ENCODE measurements at regions not wholly inside any gene's neighbourhood (a gene's known extent, or its start where the extent isn't known, plus 50 kb on each side); places are given as distances from the start of the nearest gene placed in this dataset.
"Not testable (repeated sequence)": the region's sequence is repeated elsewhere in the genome, so short reads cannot be mapped to it uniquely, and the experiment has no call there.

DNA sequence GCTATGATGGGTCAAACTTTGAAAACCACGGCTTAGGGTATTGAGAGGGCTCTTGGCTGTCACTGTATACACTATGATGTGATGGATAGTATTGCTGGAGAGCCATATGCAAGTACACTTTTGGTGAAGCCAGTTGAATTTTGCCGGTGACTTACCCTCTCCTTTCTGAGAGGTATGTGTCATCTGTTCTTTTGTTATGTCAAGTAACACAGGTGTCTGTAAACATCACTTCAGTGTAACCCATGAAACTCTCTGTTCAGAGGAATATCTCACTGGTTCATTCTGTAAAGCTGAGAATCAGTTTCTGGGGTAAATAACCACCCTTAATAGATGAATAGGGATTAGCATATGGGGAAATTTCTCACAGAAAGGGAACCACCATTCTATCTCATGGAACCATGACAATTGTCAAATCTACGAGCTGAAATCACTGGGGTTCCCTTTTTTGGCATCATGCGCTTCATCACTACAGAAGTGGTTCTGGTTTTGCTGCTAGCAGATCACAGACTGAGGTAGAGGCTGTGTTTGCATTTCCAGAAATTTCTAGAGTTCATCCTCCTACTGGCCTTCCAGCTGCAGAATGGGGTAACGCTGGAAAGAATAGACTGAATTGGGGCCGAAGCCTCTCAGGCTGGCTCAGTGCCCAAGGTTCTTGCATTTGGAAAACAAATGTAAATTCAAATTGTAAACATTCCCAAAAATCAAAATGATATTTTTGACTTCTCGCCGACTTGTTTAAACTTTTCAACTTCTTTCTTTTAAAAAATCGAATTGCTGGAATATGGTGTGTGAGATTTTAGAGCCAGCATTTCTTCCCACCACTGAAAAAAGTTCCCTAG lies 83.3 kb upstream of the CREB5 start:
- no peak for DNase-seq (ENCODE audit: low read depth, low spot score)

DNA sequence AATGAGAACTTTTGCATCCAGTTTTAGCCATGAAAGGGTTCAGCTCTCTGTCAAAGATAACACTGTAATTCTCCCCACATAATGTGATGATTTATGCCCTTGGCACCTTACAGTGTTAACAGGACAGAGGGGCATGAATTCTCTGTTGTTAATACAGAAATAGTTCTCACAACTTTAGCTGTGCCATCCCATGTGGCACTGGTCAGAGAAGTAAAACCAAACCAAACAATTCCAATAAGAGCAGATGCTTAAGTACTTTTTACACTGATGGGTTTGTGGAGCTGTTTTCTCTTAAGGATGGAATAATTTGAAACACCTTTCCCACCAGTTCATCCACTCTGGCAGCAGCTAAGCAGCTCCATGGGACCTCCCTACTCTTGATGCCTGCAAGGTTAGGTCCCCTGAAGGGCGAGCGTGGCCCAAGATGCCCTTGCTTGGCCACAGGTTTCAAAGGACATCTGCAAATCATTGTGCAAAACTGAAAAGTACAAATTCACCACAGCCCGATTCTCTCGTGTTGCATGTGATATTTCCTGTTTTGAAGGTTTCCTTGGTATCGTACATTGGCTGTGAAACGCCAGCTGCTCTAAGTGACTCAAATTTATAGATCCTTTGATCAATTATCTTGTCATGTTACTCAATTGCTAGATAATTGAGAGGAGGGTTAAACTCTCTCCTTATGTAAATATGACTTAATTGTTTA lies 82.5 kb upstream of the CREB5 start:
- no peak for DNase-seq (ENCODE audit: low read depth, low spot score)

DNA sequence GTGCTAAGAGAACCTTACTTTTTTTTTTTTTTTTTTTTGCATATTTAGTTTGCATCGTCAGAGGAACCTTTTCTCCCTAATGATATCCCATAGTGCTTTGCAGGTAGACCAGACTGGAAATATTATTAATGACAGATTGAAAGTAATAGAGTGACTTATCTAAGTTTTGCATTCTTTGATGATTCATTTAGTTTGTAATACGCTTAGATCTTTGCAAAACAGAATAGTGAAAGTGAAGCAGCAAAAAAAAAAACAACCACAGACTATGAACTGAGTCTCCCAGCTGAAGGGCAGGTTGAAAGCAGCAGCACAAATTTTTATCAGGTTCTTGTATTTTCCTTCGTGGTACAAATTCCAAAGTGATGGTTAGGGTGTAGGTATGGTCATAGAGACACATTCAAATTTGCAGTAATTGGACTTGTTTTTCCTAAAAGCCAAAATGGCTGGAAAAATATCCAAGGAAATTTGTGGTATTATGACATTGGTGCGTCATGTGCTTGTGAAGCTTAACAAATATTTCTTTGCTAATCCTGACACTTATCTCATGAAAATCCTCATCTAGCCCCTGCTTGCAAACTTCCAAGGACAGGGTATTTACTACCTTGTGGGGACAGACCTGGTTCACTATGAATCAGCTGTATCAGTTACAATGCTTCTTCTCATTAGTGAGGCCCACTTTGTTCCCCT lies 81.8 kb upstream of the CREB5 start:
- DNase-seq (ENCODE audit: low read depth, low spot score) = no peak

DNA sequence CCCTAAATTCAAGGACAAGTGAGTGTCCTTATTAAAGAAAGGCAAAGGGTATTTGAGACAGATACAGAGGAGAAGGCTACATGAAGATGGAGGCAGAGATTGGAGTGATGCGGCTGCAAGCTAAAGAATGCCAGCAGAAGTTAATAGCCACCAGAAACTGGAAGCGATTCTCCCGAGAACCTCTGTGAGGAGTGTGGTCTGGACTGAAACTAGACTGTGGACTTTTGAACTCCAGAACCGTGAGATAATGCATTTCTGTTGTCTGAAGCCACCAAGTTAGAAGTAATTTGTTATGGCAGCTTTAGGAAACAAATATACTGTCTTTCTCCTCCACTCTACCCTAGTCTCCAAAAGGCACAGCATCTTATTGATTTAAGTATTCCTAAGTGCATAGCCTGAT lies 80.3 kb upstream of the CREB5 start:
- no peak for DNase-seq (ENCODE audit: low read depth, low spot score)

DNA sequence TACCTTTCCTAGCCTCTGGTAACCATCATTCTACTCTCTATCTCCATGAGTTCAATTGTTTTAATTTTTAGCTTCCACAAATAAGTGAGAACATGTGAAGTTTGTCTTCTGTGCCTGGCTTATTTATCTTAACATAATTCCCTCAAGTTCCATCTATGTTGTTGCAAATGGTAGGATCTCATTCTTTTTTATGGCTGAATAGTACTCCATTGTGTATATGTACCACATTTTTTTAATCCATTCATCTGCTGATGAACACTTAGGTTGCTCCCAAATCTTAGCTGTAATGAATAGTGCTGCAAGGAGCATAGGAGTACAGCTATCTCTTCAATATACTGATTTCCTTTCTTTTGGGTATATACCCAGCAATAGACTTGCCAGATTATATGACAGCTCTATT lies 78.8 kb upstream of the CREB5 start:
- not testable (repeated sequence) for DNase-seq (ENCODE audit: low read depth, low spot score)

GRCh38 chr7:28336806-28337205 lies 75.5 kb upstream of the CREB5 start:
- DNase-seq (ENCODE audit: low read depth, low spot score) = no peak

DNA sequence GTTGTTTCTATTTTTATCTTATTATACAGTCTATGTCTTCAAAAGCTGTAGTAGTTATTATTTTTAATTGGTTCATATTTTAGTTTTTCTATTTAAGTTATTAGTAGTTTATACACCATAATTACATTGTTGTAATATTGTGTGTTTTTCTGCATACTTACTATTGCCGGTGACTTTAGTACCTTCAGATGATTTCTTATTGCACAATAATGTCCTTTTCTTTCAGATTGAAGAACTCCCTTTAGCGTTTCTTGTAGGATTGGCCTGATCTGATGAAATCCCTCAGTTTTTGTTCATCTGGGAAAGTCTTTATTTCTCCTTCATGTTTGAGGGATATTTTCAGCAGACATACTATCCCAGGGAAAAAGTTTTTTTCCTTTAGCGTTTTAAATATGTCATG lies 74.3 kb upstream of the CREB5 start:
- no peak for DNase-seq (ENCODE audit: low read depth, low spot score)

DNA sequence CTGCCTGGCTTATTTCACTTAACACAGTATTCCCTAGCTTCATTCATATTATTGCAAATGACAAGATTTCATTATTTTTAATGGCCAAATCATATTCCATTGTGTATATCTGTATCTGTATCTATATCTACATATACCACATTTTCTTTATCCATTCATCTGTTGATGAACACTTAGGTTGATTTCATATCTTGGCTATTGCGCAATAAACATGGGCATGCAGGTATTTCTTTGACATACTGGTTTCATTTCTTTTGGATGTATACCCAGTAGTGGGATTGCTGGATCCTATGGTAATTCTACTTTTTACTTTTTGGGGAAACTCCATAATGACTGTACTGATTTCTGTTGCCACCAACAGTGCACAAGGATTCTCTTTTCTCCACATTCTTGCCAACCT lies 68.9 kb upstream of the CREB5 start:
- DNase-seq (ENCODE audit: low read depth, low spot score) = no peak

DNA sequence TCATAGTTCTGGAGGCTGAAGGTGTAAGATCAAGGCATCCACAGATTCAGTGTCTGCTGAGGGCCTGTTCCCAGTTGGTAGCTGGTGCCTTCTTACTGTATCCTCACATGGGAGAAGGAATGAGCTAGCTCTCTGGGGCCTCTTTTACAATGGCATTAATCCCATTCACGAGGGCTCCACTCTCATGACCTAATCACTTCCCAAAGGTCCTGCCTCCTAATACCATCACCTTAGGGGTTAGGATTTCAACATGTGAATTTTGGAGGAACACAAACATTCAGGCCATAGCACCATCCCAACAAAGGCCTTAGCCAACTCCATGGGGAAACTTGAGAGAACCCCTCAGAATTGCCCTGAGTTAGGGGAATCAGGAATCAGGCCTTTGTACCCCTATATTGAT lies 66.1 kb upstream of the CREB5 start:
- no peak for DNase-seq (ENCODE audit: low read depth, low spot score)

DNA sequence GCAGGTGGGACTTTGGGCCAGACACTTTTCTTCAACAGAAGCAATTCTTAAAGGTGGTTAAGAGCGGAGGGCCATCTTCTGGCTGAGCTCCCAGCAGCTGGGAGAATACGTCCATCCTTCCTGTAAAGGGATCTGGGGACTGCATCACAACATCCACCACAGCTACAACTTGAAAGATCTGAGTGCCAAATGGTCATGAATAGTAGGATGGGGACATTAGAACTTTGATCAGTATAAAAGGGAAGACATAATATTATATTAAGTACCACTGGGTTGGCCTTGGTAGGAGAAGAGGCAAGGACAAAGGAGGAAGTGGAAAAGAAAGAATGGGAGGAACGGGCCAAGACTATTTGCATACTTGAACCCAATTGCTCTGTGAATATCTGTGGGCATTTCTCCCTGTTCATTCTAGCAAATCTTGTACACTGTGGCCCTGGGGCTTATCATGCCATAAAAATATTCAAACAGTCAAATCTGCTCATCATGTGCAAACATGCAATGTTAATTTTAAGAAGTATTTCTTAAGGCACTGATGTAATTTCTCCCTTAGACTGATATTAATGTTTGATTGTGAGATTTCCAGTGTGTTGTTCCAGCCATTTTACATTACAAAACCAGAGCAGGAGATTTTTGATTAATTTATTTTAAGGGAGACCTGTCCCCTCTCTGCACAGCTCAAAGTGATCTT lies 65.5 kb upstream of the CREB5 start:
- DNase-seq (ENCODE audit: low read depth, low spot score) = no peak

DNA sequence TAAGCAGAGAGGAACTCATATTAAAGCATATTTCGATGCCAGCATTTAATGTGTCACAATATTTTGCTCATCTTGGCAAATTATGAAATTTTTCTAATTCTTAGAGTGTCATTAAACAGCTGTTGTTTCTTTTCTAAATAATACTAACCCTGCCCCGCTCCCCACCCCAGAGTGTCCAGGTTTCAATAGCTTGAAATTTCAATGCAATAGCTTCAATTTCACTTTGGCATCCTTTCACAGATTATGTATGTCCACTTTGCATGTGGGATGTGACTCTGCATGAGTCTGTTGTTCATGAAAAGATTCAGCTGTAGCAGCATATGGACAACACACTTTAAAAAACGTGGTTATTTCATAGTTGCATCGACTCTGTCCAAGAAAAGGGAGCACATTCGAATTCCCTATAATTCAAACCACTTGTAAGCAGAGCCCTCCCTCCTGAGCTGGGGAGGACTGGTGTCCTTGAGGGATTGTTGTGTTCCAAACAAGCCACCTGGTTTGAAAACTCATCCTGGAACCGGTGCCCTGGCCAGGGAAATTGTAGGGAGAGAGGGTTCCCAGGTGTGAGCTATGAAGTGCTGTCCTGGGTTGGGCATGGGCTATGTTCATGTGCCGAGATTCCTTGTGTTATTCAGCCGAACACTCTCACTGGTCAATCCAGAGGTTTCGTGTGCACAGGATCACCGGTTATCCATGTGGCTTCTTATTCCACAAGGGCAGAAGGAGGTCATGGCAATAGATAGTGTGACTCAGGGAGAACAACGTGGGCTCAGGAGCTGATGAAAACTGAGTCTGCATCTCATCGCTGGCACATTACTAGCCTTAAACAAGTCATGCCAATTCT lies 64.6 kb upstream of the CREB5 start:
- DNase-seq (ENCODE audit: low read depth, low spot score) = no peak

DNA sequence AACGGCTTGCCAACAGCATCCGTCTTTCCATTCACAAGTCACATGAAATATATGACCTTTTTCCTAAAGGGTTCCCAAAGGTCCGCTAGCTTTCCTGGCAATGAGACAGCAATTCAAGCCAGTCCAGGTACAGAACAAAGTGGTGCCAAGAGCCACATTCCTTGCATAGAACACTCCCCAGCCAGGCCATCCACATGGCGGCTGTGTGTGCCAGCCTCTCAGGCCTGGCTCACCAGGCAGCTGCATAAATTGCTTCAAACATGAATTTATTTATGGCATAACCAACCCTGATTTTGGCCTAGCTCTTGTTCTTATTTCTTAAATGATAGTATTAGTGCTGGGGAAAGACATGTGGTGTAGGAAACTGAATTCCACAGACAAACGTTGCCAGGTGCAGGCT lies 63.7 kb upstream of the CREB5 start:
- DNase-seq (ENCODE audit: low read depth, low spot score) = no peak

DNA sequence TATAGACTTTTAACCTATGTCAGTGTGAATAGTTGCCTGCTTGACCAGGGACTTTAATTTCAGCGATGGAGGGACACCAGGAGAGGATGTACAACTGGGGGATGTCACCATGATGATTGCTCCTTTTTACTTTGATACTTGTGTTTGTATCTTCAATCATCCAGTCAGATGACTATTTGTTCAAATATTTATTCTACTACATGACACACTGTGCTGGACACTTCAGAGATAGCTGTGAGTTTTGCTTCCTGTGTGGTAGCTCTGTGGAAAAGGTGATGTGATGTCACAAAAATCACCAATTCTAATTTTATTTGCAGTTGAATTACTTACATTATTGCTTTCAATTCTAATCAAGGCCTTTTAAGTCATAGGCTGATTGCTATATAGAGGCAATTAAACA lies 62.7 kb upstream of the CREB5 start:
- no peak for DNase-seq (ENCODE audit: low read depth, low spot score)

GRCh38 chr7:28350662-28351061 lies 61.7 kb upstream of the CREB5 start:
- DNase-seq (ENCODE audit: low read depth, low spot score) = no peak

DNA sequence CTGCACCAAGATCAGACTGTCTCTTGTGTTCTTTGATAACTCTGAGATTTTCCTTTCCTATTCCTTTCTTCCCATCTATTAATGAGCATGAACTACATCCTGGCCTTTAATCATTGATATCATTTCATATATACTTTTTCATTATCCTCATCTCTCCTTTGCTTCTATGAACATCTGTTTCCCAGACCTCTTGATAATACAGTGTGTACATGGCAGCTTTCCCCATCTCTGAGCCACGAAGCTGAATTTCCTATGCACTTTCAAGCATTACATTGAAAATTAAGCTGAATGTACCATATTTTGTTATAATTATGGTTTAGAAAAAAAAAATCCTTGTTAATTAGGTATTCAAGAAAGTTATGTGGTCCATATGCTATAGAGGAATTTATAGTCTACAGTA lies 60.9 kb upstream of the CREB5 start:
- DNase-seq (ENCODE audit: low read depth, low spot score) = no peak

DNA sequence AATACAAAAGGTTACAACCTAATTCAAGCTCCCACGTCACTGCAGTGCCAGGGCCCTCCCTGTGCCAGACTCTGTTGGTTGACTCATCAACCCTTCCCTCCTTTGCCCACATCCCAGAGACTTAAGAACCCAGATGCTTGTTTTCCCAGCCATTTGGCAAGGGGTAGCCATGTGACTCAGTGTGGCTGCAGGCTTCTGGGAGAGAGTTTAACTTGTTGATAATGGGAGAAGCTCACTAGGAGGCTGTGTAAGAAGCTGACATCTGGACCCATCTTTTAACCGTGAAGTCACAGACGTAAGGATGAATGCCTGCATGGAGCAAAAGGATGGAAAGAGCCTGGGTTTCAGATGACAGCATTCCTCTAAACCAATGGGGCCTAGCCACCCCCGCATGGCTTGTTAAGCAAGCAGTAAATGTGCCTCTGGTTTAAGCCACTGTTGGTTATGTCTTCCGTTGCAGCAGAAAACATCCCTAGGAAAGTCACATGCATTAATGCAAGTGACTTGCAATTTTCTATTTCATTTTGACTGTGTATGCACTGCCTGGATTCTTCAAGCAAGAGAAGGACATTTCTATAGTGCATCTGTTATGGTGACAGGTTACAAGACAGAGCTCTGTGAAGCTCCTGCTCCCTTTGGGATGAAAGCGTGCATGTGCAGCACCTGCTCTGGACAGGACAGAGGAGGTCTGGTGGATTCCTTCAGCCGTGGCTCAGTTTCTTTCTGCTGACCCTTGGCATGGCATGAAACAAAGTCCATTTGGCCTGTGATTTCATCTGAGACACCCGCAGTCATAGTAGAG lies 57.5 kb upstream of the CREB5 start:
- peak; percentile 95 for DNase-seq (ENCODE audit: low read depth, low spot score)

DNA sequence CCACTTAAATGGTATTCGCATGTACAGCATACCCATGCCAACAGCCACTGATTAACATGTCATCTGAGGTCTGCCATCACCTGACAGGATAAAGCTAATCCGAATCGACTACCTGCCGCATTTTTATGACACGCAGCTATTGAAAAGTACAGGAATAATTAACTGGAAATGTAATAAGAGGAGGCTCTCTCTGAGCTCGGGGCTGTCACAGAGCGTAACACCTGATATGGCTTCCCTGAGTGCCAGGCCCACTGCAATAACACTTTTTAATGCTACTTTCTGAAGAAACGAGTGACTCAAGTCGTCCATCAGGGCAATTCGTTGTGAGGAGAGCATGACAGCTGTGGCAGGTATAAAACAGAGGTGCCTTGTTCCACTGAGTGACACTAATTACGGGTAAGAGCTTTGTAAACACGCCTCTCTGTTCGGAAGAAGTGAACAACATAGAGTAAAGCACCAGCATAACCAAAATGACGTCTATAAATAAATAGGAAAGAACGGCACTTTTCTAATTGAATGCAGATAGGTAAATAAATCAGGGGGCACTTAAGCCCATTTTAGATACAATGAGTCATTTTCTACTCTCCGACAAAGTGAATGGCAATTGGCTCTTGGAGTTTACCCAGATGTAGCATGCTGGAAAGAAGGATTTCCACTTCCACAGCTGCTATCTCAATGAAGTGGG lies 56.5 kb upstream of the CREB5 start:
- DNase-seq (ENCODE audit: low read depth, low spot score) = no peak

- DNase-seq (ENCODE audit: low read depth, low spot score) = no peak
Measured at GRCh38 chr7:28356619-28357018, 55.7 kb upstream of the CREB5 start.

DNA sequence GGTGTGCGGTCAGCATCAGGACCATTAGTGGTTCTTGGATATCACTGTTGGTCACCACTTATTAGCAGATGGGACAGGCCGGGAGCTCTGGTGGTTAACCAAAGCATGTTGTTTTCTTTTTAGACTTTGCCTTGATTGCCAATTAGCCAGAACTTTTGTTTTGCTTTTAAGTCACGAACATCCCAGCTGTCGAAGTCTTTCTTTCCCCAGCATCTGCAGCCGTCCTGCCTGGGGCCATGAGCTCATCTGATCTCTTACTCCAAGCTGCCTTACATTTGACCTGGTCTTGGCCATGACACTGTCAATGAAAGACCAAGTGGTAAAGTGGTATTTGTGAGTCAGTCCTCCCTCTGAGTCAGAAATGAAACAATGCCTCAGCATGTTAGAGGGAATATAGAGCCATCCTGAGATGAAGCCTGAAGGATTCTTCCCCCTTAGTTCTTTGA lies 53.9 kb upstream of the CREB5 start:
- DNase-seq (ENCODE audit: low read depth, low spot score) = peak; percentile 82

GRCh38 chr7:28360739-28361138 lies 51.6 kb upstream of the CREB5 start:
- DNase-seq (ENCODE audit: low read depth, low spot score) = no peak
